T-cell (primary cell): ENCODE measurements at regions not wholly inside any gene's neighbourhood (a gene's known extent, or its start where the extent isn't known, plus 50 kb on each side); places are given as distances from the start of the nearest gene placed in this dataset.

Experiments
- ATAC-seq, 4 experiments: fragments of 200-7000 bp in 3 of 4; fragments of 150-1000 bp in 1 of 4; cut with Tn5 transposase; replicated peaks in 1 of 4; 1 replicate in 3 of 4; 2 replicates in 1 of 4; pipeline ENCODE4 v1.10.0; 2021; ENCODE audit warnings: moderate library complexity in 3 of 4, mild to moderate bottlenecking in 2 of 4, moderate number of reproducible peaks in 1 of 4
- CTCF ChIA-PET, 2 donors: fragments of 300-600 bp; sonication (Branson Sonifier 250); formaldehyde crosslinking; loops; one replicate each; lab custom pipeline; 2022; ENCODE audit warnings: antibody characterized with exemption in 2 of 2; lab: Charles Lee
- POLR2A ChIA-PET, 2 donors: fragments of 300-600 bp; sonication (Branson Sonifier 250); formaldehyde crosslinking; loops; one replicate each; lab custom pipeline; 2022; ENCODE audit warnings: antibody characterized with exemption in 2 of 2; lab: Charles Lee
- DNase-seq, 35 experiments: peaks; one replicate each; pipeline versions ENCODE4 v3.0.0 to v3.0.0-alpha.2; 2013 to 2023
- H3K27ac ChIP-seq: one replicate; pipeline ENCODE4 v1.5.1; 2013; ENCODE audit warnings: low read length
- H3K27me3 ChIP-seq, 2 experiments: replicated peaks in 1 of 2; 1 replicate in 1 of 2; 2 replicates in 1 of 2; pipeline versions ENCODE4 v1.6.1 to v1.7.0; 2013; ENCODE audit warnings: low read length in 1 of 2, mixed read lengths in 1 of 2; ENCODE audit not compliant: control insufficient read depth in 2 of 2, insufficient read depth in 2 of 2; ENCODE audit errors: extremely low read depth in 1 of 2
- H3K36me3 ChIP-seq, 2 donors: 1 replicate in 1 of 2; 2 replicates in 1 of 2; pipeline versions ENCODE4 v1.6.1 to v1.7.0; 2013; ENCODE audit warnings: low read length in 1 of 2; ENCODE audit not compliant: control insufficient read depth in 2 of 2, insufficient read depth in 1 of 2; ENCODE audit errors: extremely low read depth in 1 of 2
- H3K4me1 ChIP-seq, 2 experiments: 1 replicate in 1 of 2; 2 replicates in 1 of 2; pipeline versions ENCODE4 v1.6.1 to v1.7.0; 2013; ENCODE audit warnings: low read length in 2 of 2, mixed read lengths in 1 of 2; ENCODE audit not compliant: insufficient read depth in 2 of 2, control insufficient read depth in 1 of 2; ENCODE audit errors: extremely low read depth in 1 of 2
- H3K4me3 ChIP-seq, 2 donors: 1 replicate in 1 of 2; 2 replicates in 1 of 2; pipeline versions ENCODE4 v1.5.1 to v1.7.0; 2013; ENCODE audit warnings: mild to moderate bottlenecking in 2 of 2, low read length in 1 of 2, moderate library complexity in 1 of 2; ENCODE audit not compliant: control insufficient read depth in 1 of 2; ENCODE audit errors: extremely low read depth in 1 of 2
- H3K9me3 ChIP-seq: 2 replicates; pipeline ENCODE4 v1.7.0; 2013
- H3K27ac Mint-ChIP-seq, 2 donors: one replicate each; pipeline ENCODE4 v1.8.0; 2020 to 2021; ENCODE audit warnings: mild to moderate bottlenecking in 2 of 2, mixed read lengths in 2 of 2
- H3K27me3 Mint-ChIP-seq, 2 donors: one replicate each; pipeline ENCODE4 v1.8.0; 2021 to 2022; ENCODE audit warnings: mixed read lengths in 2 of 2
- H3K36me3 Mint-ChIP-seq: one replicate; pipeline ENCODE4 v1.8.0; 2021; ENCODE audit warnings: mixed read lengths
- H3K4me1 Mint-ChIP-seq, 3 donors: one replicate each; pipeline ENCODE4 v1.8.0; 2020 to 2022; ENCODE audit warnings: mixed read lengths in 3 of 3, mild to moderate bottlenecking in 1 of 3
- H3K4me3 Mint-ChIP-seq, 3 donors: one replicate each; pipeline ENCODE4 v1.8.0; 2020 to 2022; ENCODE audit warnings: mild to moderate bottlenecking in 3 of 3, mixed read lengths in 3 of 3, moderate library complexity in 3 of 3
- H3K9me3 Mint-ChIP-seq, 3 donors: one replicate each; pipeline ENCODE4 v1.8.0; 2020 to 2022; ENCODE audit warnings: mixed read lengths in 3 of 3
- WGBS: methylation state at CpG from one replicate; pipeline ENCODE4 v1.1.5; 2013; ENCODE audit warnings: missing lambda C conversion rate; ENCODE audit not compliant: insufficient coverage; 5-methylcytosine and 5-hydroxymethylcytosine counted together

GRCh38 chr2:128420776-128421175 lies 102.1 kb upstream of the HS6ST1 start:
- no peak for ATAC-seq
- WGBS = no CpG with 5 or more reads among the region's 4 CpGs
- H3K27me3 ChIP-seq = peaks cover 0 to 31% of the 10 kb centered on the region in 2 experiments
- DNase-seq = no peak
- no peak overlapping the region for H3K27ac ChIP-seq
- Mint-ChIP-seq H3K36me3 (no peaks in the 10 kb centered on the region), H3K4me3 (no peak overlapping the region), H3K4me1 (no peaks in the 10 kb centered on the region), H3K27me3 (peaks cover 0 to 8% of the 10 kb centered on the region in 2 donors), H3K27ac (no peak overlapping the region), H3K9me3 (peaks cover 0 to 9% (median 0%) of the 10 kb centered on the region in 3 donors)
- H3K9me3 ChIP-seq = no peaks in the 10 kb centered on the region
- ChIA-PET POLR2A (no interaction called here), CTCF (no interaction called here)
- no peaks in the 10 kb centered on the region for H3K4me1 ChIP-seq
- no peak overlapping the region for H3K4me3 ChIP-seq
- H3K36me3 ChIP-seq = no peaks in the 10 kb centered on the region

- POLR2A ChIA-PET = no interaction called here
- Histone ChIP-seq H3K9me3 (no peaks in the 10 kb centered on the region), H3K27ac (no peak overlapping the region), H3K4me1 (no peaks in the 10 kb centered on the region), H3K36me3 (no peaks in the 10 kb centered on the region), H3K4me3 (no peak overlapping the region), H3K27me3 (peaks cover 0 to 33% of the 10 kb centered on the region in 2 experiments)
- DNase-seq (peak in 1 of 35 experiments; percentile 11), ATAC-seq (no peak)
- CTCF ChIA-PET = no interaction called here
- H3K4me1 Mint-ChIP-seq = no peaks in the 10 kb centered on the region
- 84% methylated on average over 9 of the region's 9 CpGs for WGBS
- H3K27me3 Mint-ChIP-seq = peaks cover 0 to 8% of the 10 kb centered on the region in 2 donors
- H3K9me3 Mint-ChIP-seq = peaks cover 0 to 9% (median 0%) of the 10 kb centered on the region in 3 donors
- no peak overlapping the region for H3K4me3 Mint-ChIP-seq
- no peak overlapping the region for H3K27ac Mint-ChIP-seq
- H3K36me3 Mint-ChIP-seq = no peaks in the 10 kb centered on the region
Observed at GRCh38 chr2:128421286-128421685, 102.6 kb upstream of the HS6ST1 start.

- Mint-ChIP-seq H3K4me3 (no peak overlapping the region), H3K27me3 (peaks cover 0 to 10% of the 10 kb centered on the region in 2 donors), H3K4me1 (no peaks in the 10 kb centered on the region), H3K9me3 (peaks cover 0 to 9% (median 0%) of the 10 kb centered on the region in 3 donors), H3K36me3 (no peaks in the 10 kb centered on the region), H3K27ac (no peak overlapping the region)
- H3K9me3 ChIP-seq = no peaks in the 10 kb centered on the region
- WGBS = 89% methylated on average over 15 of the region's 15 CpGs
- ATAC-seq = no peak
- no peak overlapping the region for H3K27ac ChIP-seq
- H3K4me3 ChIP-seq = no peak overlapping the region
- DNase-seq = peak in 1 of 35 experiments; percentile 15
- H3K4me1 ChIP-seq = no peaks in the 10 kb centered on the region
- CTCF ChIA-PET = no interaction called here
- H3K36me3 ChIP-seq = no peaks in the 10 kb centered on the region
- peaks cover 0 to 29% of the 10 kb centered on the region in 2 experiments for H3K27me3 ChIP-seq
- POLR2A ChIA-PET = no interaction called here
Observed at GRCh38 chr2:128421861-128422311, 103.2 kb upstream of the HS6ST1 start.

- no peaks in the 10 kb centered on the region for H3K36me3 ChIP-seq
- H3K4me1 ChIP-seq = no peaks in the 10 kb centered on the region
- ChIA-PET CTCF (no interaction called here), POLR2A (no interaction called here)
- no peak overlapping the region for H3K4me3 ChIP-seq
- WGBS = 71% methylated on average over 2 of the region's 5 CpGs
- DNase-seq (no peak), ATAC-seq (no peak)
- Mint-ChIP-seq H3K9me3 (peaks cover 0 to 9% (median 0%) of the 10 kb centered on the region in 3 donors), H3K27ac (no peak overlapping the region), H3K4me1 (no peaks in the 10 kb centered on the region), H3K27me3 (peaks cover 0 to 10% of the 10 kb centered on the region in 2 donors), H3K4me3 (no peak overlapping the region), H3K36me3 (no peaks in the 10 kb centered on the region)
- no peak overlapping the region for H3K27ac ChIP-seq
- peaks cover 0 to 25% of the 10 kb centered on the region in 2 experiments for H3K27me3 ChIP-seq
- no peaks in the 10 kb centered on the region for H3K9me3 ChIP-seq
Observed at GRCh38 chr2:128422571-128422970, 103.9 kb upstream of the HS6ST1 start.

- H3K9me3 ChIP-seq = no peaks in the 10 kb centered on the region
- no peak overlapping the region for H3K4me3 Mint-ChIP-seq
- DNase-seq (no peak), ATAC-seq (no peak)
- CTCF ChIA-PET = no interaction called here
- no peaks in the 10 kb centered on the region for H3K36me3 ChIP-seq
- peaks cover 0 to 11% of the 10 kb centered on the region in 2 donors for H3K27me3 Mint-ChIP-seq
- H3K27ac Mint-ChIP-seq = no peak overlapping the region
- POLR2A ChIA-PET = no interaction called here
- H3K4me3 ChIP-seq = no peak overlapping the region
- H3K27me3 ChIP-seq = peaks cover 0 to 25% of the 10 kb centered on the region in 2 experiments
- no peaks in the 10 kb centered on the region for H3K4me1 Mint-ChIP-seq
- peaks cover under 1 to 11% (median 3%) of the 10 kb centered on the region in 3 donors for H3K9me3 Mint-ChIP-seq
- H3K4me1 ChIP-seq = no peaks in the 10 kb centered on the region
- no peak overlapping the region for H3K27ac ChIP-seq
- H3K36me3 Mint-ChIP-seq = no peaks in the 10 kb centered on the region
Observed at GRCh38 chr2:128423788-128424165, 105.1 kb upstream of the HS6ST1 start.

GRCh38 chr2:128424406-128425171 lies 105.9 kb upstream of the HS6ST1 start:
- CTCF ChIA-PET = no interaction called here
- no peak overlapping the region for H3K27ac Mint-ChIP-seq
- H3K4me1 ChIP-seq = no peaks in the 10 kb centered on the region
- peaks cover 0 to 25% of the 10 kb centered on the region in 2 experiments for H3K27me3 ChIP-seq
- peaks cover 9 to 11% (median 9%) of the 10 kb centered on the region in 3 donors for H3K9me3 Mint-ChIP-seq
- H3K36me3 Mint-ChIP-seq = no peaks in the 10 kb centered on the region
- no peak overlapping the region for H3K27ac ChIP-seq
- POLR2A ChIA-PET = no interaction called here
- peaks cover 0 to 11% of the 10 kb centered on the region in 2 donors for H3K27me3 Mint-ChIP-seq
- DNase-seq (peak in 1 of 35 experiments; percentile 11), ATAC-seq (no peak)
- no peaks in the 10 kb centered on the region for H3K4me1 Mint-ChIP-seq
- no peaks in the 10 kb centered on the region for H3K36me3 ChIP-seq
- H3K4me3 ChIP-seq = no peak overlapping the region
- WGBS = 83% methylated on average over 5 of the region's 11 CpGs
- no peaks in the 10 kb centered on the region for H3K9me3 ChIP-seq
- no peak overlapping the region for H3K4me3 Mint-ChIP-seq
